ENCODE measurements at regions not wholly inside any gene's neighbourhood (a gene's known extent, or its start where the extent isn't known, plus 50 kb on each side); places are given as distances from the start of the nearest gene placed in this dataset.

DNA sequence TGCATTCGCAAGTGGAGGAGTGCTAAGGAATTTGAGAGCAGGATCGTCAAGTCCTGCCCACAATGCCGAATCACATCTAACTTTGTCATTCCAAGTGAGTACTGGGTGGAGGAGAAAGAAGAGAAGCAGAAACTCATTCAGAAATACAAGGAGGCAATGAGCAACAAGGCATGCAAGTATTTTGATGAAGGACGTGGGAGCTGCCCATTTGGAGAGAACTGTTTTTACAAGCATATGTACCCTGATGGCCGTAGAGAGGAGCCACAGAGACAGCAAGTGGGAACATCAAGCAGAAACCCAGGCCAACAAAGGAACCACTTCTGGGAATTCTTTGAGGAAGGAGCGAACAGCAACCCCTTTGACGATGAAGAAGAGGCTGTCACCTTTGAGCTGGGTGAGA, 100.2 kb upstream of the MED14 start (continued):
- TF ChIP-seq NFE2L1 (CRISPR knock-in tag; IDR thresholded peaks at IDR 0.05) (no peak), GTF2I (CRISPR knock-in tag; conservative IDR thresholded peaks at IDR 0.05) (no peak), MXD4 (CRISPR knock-in tag; IDR thresholded peaks at IDR 0.05; ENCODE audit: borderline replicate concordance) (no peak), ZNF671 (CRISPR knock-in tag; IDR thresholded peaks at IDR 0.05) (no peak)
- TF ChIP-seq, protein P1, sequence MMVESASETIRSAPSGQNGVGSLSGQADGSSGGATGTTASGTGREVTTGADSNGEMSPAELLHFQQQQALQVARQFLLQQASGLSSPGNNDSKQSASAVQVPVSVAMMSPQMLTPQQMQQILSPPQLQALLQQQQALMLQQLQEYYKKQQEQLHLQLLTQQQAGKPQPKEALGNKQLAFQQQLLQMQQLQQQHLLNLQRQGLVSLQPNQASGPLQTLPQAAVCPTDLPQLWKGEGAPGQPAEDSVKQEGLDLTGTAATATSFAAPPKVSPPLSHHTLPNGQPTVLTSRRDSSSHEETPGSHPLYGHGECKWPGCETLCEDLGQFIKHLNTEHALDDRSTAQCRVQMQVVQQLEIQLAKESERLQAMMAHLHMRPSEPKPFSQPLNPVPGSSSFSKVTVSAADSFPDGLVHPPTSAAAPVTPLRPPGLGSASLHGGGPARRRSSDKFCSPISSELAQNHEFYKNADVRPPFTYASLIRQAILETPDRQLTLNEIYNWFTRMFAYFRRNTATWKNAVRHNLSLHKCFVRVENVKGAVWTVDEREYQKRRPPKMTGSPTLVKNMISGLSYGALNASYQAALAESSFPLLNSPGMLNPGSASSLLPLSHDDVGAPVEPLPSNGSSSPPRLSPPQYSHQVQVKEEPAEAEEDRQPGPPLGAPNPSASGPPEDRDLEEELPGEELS (CRISPR knock-in tag; IDR thresholded peaks at IDR 0.05), result no peak

DNA sequence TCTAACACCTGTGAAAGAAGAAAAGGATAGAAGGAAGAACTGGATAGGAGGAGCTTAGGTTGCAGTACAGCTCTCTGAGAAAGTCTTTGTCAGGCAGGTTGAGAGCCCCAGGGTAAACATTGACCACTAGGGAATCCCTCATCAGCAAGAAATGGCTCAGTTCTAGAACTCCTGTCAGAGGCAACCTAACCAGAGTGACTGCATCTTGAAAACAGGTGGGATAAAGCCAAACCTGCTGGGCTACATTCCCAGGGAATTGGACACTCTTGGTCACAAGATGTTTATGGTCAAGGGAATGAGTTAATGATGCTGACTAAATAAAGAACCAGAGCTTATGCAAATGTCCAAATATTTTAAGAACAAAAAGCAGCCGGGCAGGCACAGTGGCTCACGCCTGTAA, 108.3 kb upstream of the MED14 start:
- CTCF ChIA-PET, result no interaction called here
- H3K27ac Mint-ChIP-seq, result peak overlapping the region; percentile 89
- peaks cover 33% of the 10 kb centered on the region for H3K9me3 Mint-ChIP-seq
- peaks cover 46% of the 10 kb centered on the region for H3K36me3 Mint-ChIP-seq
- no peak for ATAC-seq
- no peak overlapping the region for H3K4me3 Mint-ChIP-seq
- peaks cover 30% of the 10 kb centered on the region for H3K4me1 Mint-ChIP-seq
- DNase-seq (ENCODE audit: low spot score), result no peak
- TF ChIP-seq FOXJ3 (CRISPR knock-in tag; IDR thresholded peaks at IDR 0.05; ENCODE audit: borderline replicate concordance), result no peak
- TF ChIP-seq ZSCAN18 (CRISPR knock-in tag; IDR thresholded peaks at IDR 0.05), result no peak
- no peak for TF ChIP-seq SMAD4 (CRISPR knock-in tag; IDR thresholded peaks at IDR 0.05)
- no peak for TF ChIP-seq USF2 (CRISPR knock-in tag; IDR thresholded peaks at IDR 0.05)
- TF ChIP-seq, protein P2, sequence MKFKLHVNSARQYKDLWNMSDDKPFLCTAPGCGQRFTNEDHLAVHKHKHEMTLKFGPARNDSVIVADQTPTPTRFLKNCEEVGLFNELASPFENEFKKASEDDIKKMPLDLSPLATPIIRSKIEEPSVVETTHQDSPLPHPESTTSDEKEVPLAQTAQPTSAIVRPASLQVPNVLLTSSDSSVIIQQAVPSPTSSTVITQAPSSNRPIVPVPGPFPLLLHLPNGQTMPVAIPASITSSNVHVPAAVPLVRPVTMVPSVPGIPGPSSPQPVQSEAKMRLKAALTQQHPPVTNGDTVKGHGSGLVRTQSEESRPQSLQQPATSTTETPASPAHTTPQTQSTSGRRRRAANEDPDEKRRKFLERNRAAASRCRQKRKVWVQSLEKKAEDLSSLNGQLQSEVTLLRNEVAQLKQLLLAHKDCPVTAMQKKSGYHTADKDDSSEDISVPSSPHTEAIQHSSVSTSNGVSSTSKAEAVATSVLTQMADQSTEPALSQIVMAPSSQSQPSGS (CRISPR knock-in tag; IDR thresholded peaks at IDR 0.05; ENCODE audit: borderline replicate concordance, low read depth), result no peak
- no peak for TF ChIP-seq GTF2I (CRISPR knock-in tag; conservative IDR thresholded peaks at IDR 0.05)
- TF ChIP-seq, protein P3, sequence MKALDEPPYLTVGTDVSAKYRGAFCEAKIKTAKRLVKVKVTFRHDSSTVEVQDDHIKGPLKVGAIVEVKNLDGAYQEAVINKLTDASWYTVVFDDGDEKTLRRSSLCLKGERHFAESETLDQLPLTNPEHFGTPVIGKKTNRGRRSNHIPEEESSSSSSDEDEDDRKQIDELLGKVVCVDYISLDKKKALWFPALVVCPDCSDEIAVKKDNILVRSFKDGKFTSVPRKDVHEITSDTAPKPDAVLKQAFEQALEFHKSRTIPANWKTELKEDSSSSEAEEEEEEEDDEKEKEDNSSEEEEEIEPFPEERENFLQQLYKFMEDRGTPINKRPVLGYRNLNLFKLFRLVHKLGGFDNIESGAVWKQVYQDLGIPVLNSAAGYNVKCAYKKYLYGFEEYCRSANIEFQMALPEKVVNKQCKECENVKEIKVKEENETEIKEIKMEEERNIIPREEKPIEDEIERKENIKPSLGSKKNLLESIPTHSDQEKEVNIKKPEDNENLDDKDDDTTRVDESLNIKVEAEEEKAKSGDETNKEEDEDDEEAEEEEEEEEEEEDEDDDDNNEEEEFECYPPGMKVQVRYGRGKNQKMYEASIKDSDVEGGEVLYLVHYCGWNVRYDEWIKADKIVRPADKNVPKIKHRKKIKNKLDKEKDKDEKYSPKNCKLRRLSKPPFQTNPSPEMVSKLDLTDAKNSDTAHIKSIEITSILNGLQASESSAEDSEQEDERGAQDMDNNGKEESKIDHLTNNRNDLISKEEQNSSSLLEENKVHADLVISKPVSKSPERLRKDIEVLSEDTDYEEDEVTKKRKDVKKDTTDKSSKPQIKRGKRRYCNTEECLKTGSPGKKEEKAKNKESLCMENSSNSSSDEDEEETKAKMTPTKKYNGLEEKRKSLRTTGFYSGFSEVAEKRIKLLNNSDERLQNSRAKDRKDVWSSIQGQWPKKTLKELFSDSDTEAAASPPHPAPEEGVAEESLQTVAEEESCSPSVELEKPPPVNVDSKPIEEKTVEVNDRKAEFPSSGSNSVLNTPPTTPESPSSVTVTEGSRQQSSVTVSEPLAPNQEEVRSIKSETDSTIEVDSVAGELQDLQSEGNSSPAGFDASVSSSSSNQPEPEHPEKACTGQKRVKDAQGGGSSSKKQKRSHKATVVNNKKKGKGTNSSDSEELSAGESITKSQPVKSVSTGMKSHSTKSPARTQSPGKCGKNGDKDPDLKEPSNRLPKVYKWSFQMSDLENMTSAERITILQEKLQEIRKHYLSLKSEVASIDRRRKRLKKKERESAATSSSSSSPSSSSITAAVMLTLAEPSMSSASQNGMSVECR (CRISPR knock-in tag; IDR thresholded peaks at IDR 0.05; ENCODE audit: borderline replicate concordance), result no peak
- no peak for TF ChIP-seq FOXP1 (CRISPR knock-in tag; IDR thresholded peaks at IDR 0.05; ENCODE audit: borderline replicate concordance)
- no peak for TF ChIP-seq FOXK1 (CRISPR knock-in tag; IDR thresholded peaks at IDR 0.05)
- TF ChIP-seq TCF7 (CRISPR knock-in tag; IDR thresholded peaks at IDR 0.05; ENCODE audit: low read depth), result no peak
- no peak for TF ChIP-seq ZNF423 (CRISPR knock-in tag; IDR thresholded peaks at IDR 0.05)
- TF ChIP-seq, protein P4, sequence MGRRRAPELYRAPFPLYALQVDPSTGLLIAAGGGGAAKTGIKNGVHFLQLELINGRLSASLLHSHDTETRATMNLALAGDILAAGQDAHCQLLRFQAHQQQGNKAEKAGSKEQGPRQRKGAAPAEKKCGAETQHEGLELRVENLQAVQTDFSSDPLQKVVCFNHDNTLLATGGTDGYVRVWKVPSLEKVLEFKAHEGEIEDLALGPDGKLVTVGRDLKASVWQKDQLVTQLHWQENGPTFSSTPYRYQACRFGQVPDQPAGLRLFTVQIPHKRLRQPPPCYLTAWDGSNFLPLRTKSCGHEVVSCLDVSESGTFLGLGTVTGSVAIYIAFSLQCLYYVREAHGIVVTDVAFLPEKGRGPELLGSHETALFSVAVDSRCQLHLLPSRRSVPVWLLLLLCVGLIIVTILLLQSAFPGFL (CRISPR knock-in tag; IDR thresholded peaks at IDR 0.05; ENCODE audit: borderline replicate concordance), result no peak
- TF ChIP-seq, protein P5, sequence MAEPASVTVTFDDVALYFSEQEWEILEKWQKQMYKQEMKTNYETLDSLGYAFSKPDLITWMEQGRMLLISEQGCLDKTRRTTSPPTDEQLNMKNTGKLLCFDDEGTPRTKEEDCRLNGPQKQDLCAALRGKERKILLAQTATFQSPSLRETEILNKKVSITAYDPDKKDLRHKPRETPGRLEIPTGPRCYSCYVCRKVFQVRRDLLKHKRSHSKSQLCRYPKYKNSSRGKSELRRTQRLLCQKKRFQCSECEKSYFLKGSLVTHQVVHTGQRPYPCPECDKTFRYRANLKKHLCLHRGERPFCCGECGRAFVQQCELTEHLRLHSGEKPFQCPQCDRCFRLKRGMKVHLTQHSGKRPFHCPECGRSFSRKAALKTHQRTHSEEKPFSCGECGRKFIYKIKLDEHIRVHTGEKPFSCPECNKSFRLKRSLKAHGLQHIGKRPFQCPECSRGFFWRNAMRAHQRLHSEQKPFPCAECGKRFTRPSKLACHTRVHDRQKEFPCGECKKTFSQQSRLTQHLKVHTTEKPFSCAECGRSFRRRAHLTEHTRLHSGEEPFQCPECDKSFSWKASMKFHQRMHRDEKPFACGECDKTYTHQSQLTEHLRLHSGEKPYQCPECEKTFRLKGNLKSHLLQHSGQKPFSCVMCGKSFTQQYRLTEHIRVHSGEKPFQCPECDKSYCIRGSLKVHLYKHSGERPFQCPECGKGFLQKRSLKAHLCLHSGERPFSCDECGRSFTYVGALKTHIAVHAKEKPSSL (CRISPR knock-in tag; conservative IDR thresholded peaks at IDR 0.05), result no peak
- TF ChIP-seq TP53 (CRISPR knock-in tag; IDR thresholded peaks at IDR 0.05), result no peak
- POLR2A ChIA-PET, result no interaction called here
- no peaks in the 10 kb centered on the region; the same call in 1 of the 2 replicates for H3K27me3 Mint-ChIP-seq (ENCODE audit: low read depth)
